GM13976 (cell line): ENCODE measurements at regions not wholly inside any gene's neighbourhood (a gene's known extent, or its start where the extent isn't known, plus 50 kb on each side); places are given as distances from the start of the nearest gene placed in this dataset.

Source experiments
- DNase-seq: peaks from one replicate; pipeline ENCODE4 v3.0.0; 2012; ENCODE audit warnings: low spot score
- CTCF ChIP-seq: IDR thresholded peaks from 2 replicates; pipeline ENCODE4 v1.5.1; 2012; ENCODE audit warnings: borderline replicate concordance, mild to moderate bottlenecking; ENCODE audit not compliant: insufficient read depth; ENCODE audit errors: extremely low read depth, missing control alignments, control extremely low read depth
- in situ Hi-C: fragments of 300-500 bp; cut with MboI; formaldehyde crosslinking; loops from one replicate; pipeline ENCODE4 v1.12.0; 2022; ENCODE audit warnings: low sequenced_read_pairs, mixed read lengths, inconsistent platforms; ENCODE audit not compliant: unreplicated experiment

- DNase-seq = no peak
- TF ChIP-seq CTCF = no peak
- in situ Hi-C loops = no loop called here
These were observed 71.8 kb downstream of the C4orf33 start for GRCh38 chr4:129167640-129168260.

GRCh38 chr4:129172181-129172580, 76.2 kb downstream of the C4orf33 start:
- no peak for TF ChIP-seq CTCF
- in situ Hi-C loops = no loop called here
- DNase-seq = no peak

GRCh38 chr4:129176864-129177263, 80.9 kb downstream of the C4orf33 start:
- in situ Hi-C loops = no loop called here
- DNase-seq = no peak
- no peak for TF ChIP-seq CTCF

- in situ Hi-C loops = no loop called here
- no peak for DNase-seq
- no peak for TF ChIP-seq CTCF
These were observed 83.3 kb downstream of the C4orf33 start for GRCh38 chr4:129179276-129179675.

GRCh38 chr4:129189630-129190029, 93.7 kb downstream of the C4orf33 start:
- DNase-seq = no peak
- no peak for TF ChIP-seq CTCF
- in situ Hi-C loops = no loop called here

GRCh38 chr4:129193357-129194100, 97.6 kb downstream of the C4orf33 start:
- in situ Hi-C loops = no loop called here
- no peak for DNase-seq
- TF ChIP-seq CTCF = no peak
